Fibroblast of pulmonary artery (primary cell): ENCODE measurements at regions not wholly inside any gene's neighbourhood (a gene's known extent, or its start where the extent isn't known, plus 50 kb on each side); places are given as distances from the start of the nearest gene placed in this dataset.

Source experiments
- DNase-seq: peaks from one replicate; pipeline ENCODE4 v3.0.0-alpha.2; 2010; ENCODE audit warnings: low read depth
- H3K4me3 ChIP-seq: replicated peaks from 2 replicates; pipeline ENCODE4 v1.5.1; 2011; ENCODE audit warnings: low read depth, mild to moderate bottlenecking, control low read depth, low read length, moderate library complexity
- CTCF ChIP-seq: IDR thresholded peaks from 2 replicates; pipeline ENCODE4 v1.5.1; 2011; ENCODE audit warnings: mild to moderate bottlenecking, control low read depth, low read length, inconsistent platforms; ENCODE audit errors: missing control alignments

GRCh38 chr17:33602981-33603380 lies 309.9 kb upstream of the ASIC2 start:
- no peak overlapping the region for H3K4me3 ChIP-seq
- no peak for DNase-seq
- no peak for TF ChIP-seq CTCF

GRCh38 chr17:33603789-33604188 lies 310.7 kb upstream of the ASIC2 start:
- H3K4me3 ChIP-seq, result no peak overlapping the region
- TF ChIP-seq CTCF, result no peak
- no peak for DNase-seq

GRCh38 chr17:33611532-33611931 lies 318.4 kb upstream of the ASIC2 start:
- no peak for TF ChIP-seq CTCF
- DNase-seq, result no peak
- no peak overlapping the region for H3K4me3 ChIP-seq

GRCh38 chr17:33615861-33616260 lies 322.8 kb upstream of the ASIC2 start:
- no peak for DNase-seq
- no peak for TF ChIP-seq CTCF
- H3K4me3 ChIP-seq, result no peak overlapping the region

GRCh38 chr17:33623841-33624240 lies 330.7 kb upstream of the ASIC2 start:
- no peak for DNase-seq
- no peak for TF ChIP-seq CTCF

GRCh38 chr17:33628500-33629346 lies 335.6 kb upstream of the ASIC2 start:
- H3K4me3 ChIP-seq, result no peak overlapping the region
- DNase-seq, result no peak
- TF ChIP-seq CTCF, result no peak

More at GRCh38 chr17:33623841-33624240, 330.7 kb upstream of the ASIC2 start:
- no peak overlapping the region for H3K4me3 ChIP-seq

- no peak overlapping the region for H3K4me3 ChIP-seq
- TF ChIP-seq CTCF, result no peak
- DNase-seq, result no peak
Measured at GRCh38 chr17:33633446-33633845, 340.4 kb upstream of the ASIC2 start.
